ENCODE measurements at regions not wholly inside any gene's neighbourhood (a gene's known extent, or its start where the extent isn't known, plus 50 kb on each side); places are given as distances from the start of the nearest gene placed in this dataset.
"Not testable (repeated sequence)": the region's sequence is repeated elsewhere in the genome, so short reads cannot be mapped to it uniquely, and the experiment has no call there.

- not testable (repeated sequence) for H3K23ac ChIP-seq (ENCODE audit: insufficient read length, low read depth, low read length); H3K4me1 ChIP-seq (ENCODE audit: insufficient read depth, low read length); H4K20me1 ChIP-seq (ENCODE audit: control insufficient read depth, insufficient read depth, insufficient read length); H3K9ac ChIP-seq (ENCODE audit: extremely low read depth, insufficient read length, low read length); H3K27ac Mint-ChIP-seq; H2BK20ac ChIP-seq (ENCODE audit: low read depth, low read length, poor library complexity, severe bottlenecking); H2BK15ac ChIP-seq (ENCODE audit: low read depth, low read length); H3K36me3 Mint-ChIP-seq (ENCODE audit: insufficient read depth in 1 of 3, low read depth in 3 of 3); H3K4me2 ChIP-seq (ENCODE audit: insufficient read depth, insufficient read length, low read length); H3K27ac ChIP-seq (ENCODE audit: insufficient read length, low read depth, low read length); H2BK12ac ChIP-seq (ENCODE audit: insufficient read length, low read depth, low read length); H4K91ac ChIP-seq (ENCODE audit: insufficient read length, low read depth, low read length); DNase-seq; H3K79me1 ChIP-seq (ENCODE audit: insufficient read depth, low read depth, low read length, poor library complexity, severe bottlenecking); H3K9me3 ChIP-seq (ENCODE audit: control insufficient read depth, low read depth, low read length); H4K8ac ChIP-seq (replicated peaks; ENCODE audit: insufficient read length, low read depth, low read length); H2AFZ ChIP-seq (ENCODE audit: low read length); H3K27me3 Mint-ChIP-seq (ENCODE audit: low read depth); H3K23me2 ChIP-seq (ENCODE audit: insufficient read length, low read depth, low read length, poor library complexity, severe bottlenecking); H3K56ac ChIP-seq (ENCODE audit: insufficient read length, low read depth, low read length); H3K18ac ChIP-seq (ENCODE audit: insufficient read length, low read depth, low read length); H3K4me1 Mint-ChIP-seq; H2AK5ac ChIP-seq (ENCODE audit: insufficient read length, low read length); H3K4ac ChIP-seq (ENCODE audit: low read depth, low read length); H3K14ac ChIP-seq (ENCODE audit: insufficient read depth, low read length); H3T11ph ChIP-seq (ENCODE audit: low read length); H3K4me3 Mint-ChIP-seq; H4K5ac ChIP-seq (ENCODE audit: insufficient read length, low read depth, low read length); H3K27me3 ChIP-seq (ENCODE audit: insufficient read depth, low read length); H3K79me2 ChIP-seq (ENCODE audit: insufficient read depth, low read length); H2BK120ac ChIP-seq (ENCODE audit: low read depth, low read length, poor library complexity, severe bottlenecking); H3K9me3 Mint-ChIP-seq; H2BK5ac ChIP-seq (ENCODE audit: insufficient read length, low read length)
- WGBS (ENCODE audit: extremely low coverage, insufficient read length, low lambda C conversion rate): no CpG with 5 or more reads among the region's 11 CpGs
Measured at GRCh38 chr9:61386035-61386815, 196.4 kb downstream of the SPATA31A7 start.

- H3K27ac ChIP-seq (ENCODE audit: insufficient read length, low read depth, low read length); H3K9me3 ChIP-seq (ENCODE audit: control insufficient read depth, low read depth, low read length); H2BK12ac ChIP-seq (ENCODE audit: insufficient read length, low read depth, low read length); H3K4me1 ChIP-seq (ENCODE audit: insufficient read depth, low read length); DNase-seq; H3K79me2 ChIP-seq (ENCODE audit: insufficient read depth, low read length); H3K4ac ChIP-seq (ENCODE audit: low read depth, low read length); H3K9ac ChIP-seq (ENCODE audit: extremely low read depth, insufficient read length, low read length); H2BK120ac ChIP-seq (ENCODE audit: low read depth, low read length, poor library complexity, severe bottlenecking); H3K56ac ChIP-seq (ENCODE audit: insufficient read length, low read depth, low read length); H3K27me3 ChIP-seq (ENCODE audit: insufficient read depth, low read length); H2AFZ ChIP-seq (ENCODE audit: low read length); H3K36me3 Mint-ChIP-seq (ENCODE audit: insufficient read depth in 1 of 3, low read depth in 3 of 3); H4K20me1 ChIP-seq (ENCODE audit: control insufficient read depth, insufficient read depth, insufficient read length); H4K5ac ChIP-seq (ENCODE audit: insufficient read length, low read depth, low read length); H2AK5ac ChIP-seq (ENCODE audit: insufficient read length, low read length); H3K79me1 ChIP-seq (ENCODE audit: insufficient read depth, low read depth, low read length, poor library complexity, severe bottlenecking); H3K4me1 Mint-ChIP-seq; H3K27ac Mint-ChIP-seq; H2BK15ac ChIP-seq (ENCODE audit: low read depth, low read length); H3K4me2 ChIP-seq (ENCODE audit: insufficient read depth, insufficient read length, low read length); H3K23me2 ChIP-seq (ENCODE audit: insufficient read length, low read depth, low read length, poor library complexity, severe bottlenecking); H3T11ph ChIP-seq (ENCODE audit: low read length); H3K14ac ChIP-seq (ENCODE audit: insufficient read depth, low read length); H2BK5ac ChIP-seq (ENCODE audit: insufficient read length, low read length); H2BK20ac ChIP-seq (ENCODE audit: low read depth, low read length, poor library complexity, severe bottlenecking); H4K8ac ChIP-seq (replicated peaks; ENCODE audit: insufficient read length, low read depth, low read length); H3K4me3 Mint-ChIP-seq; H3K9me3 Mint-ChIP-seq; H3K27me3 Mint-ChIP-seq (ENCODE audit: low read depth); H3K23ac ChIP-seq (ENCODE audit: insufficient read length, low read depth, low read length); H4K91ac ChIP-seq (ENCODE audit: insufficient read length, low read depth, low read length); H3K18ac ChIP-seq (ENCODE audit: insufficient read length, low read depth, low read length): not testable (repeated sequence)
Measured at GRCh38 chr9:61386816-61387102, 196.9 kb downstream of the SPATA31A7 start.

Data from H9 (cell line).